Activated CD8-positive, alpha-beta memory T cell treated with anti-CD3 and anti-CD28 coated beads for 4 hours (primary cell): ENCODE measurements at regions not wholly inside any gene's neighbourhood (a gene's known extent, or its start where the extent isn't known, plus 50 kb on each side); places are given as distances from the start of the nearest gene placed in this dataset.

Experiments
- DNase-seq, 2 donors: peaks; one replicate each; pipeline ENCODE4 v3.0.0-alpha.2; 2020; ENCODE audit warnings: low read depth in 2 of 2

DNA sequence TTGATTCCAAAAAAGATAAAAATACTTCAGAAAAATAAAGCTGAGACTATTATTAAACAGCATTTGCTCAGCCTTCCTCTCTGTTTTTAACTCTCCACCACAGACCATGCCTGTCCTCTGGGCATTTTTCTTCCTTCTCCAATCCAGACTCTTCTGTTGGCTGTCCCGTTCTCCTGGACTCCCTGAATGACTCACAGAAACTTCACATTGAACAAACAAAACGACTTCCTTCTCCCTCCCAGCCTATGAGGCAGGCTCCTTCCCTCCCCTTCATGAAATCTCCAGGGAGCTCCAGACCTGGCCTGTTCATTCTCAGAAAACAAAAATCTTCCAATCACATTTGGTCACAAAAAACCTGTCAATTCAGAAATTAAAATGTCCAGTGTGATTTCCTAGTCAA, 421.3 kb downstream of the NPHP4 start:
- DNase-seq, result no peak

DNA sequence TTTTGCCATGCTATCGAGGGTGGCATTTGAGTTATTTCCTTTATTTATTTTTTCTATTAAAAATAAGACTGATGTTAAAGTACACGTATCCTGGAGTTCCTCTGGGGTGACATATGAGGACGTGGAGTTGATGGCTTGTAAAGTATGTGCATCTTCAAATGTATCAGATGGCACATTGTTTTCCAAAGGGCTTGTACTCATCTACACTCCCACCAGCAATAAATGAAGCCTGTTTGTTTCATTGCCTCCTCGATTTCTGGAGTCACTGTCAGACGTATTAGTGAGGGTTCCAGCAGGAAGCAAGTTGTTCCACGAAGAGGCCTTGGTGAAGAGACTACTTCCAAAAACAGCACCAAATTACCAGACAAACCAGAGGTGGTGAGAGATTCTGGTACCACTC, 423.9 kb downstream of the NPHP4 start:
- no peak for DNase-seq

DNA sequence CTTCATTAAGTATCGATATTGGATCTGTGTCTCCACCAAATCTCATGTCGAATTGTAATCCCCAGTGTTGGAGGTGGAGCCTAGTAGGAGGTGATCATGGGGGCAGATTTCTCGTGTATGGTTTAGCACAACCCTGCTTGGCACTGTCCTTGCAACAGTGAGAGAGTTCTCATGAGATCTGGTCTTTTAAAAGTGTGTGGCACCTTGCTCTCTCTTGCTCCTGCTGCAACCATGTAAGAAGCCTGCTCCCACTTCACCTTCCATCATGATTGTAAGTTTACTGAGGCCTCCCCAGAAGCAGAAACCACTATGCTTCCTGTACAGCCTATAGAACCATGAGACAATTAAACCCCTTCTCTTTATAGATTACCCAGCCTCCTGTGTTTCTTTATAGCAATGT, 424.4 kb downstream of the NPHP4 start:
- DNase-seq, result no peak

DNA sequence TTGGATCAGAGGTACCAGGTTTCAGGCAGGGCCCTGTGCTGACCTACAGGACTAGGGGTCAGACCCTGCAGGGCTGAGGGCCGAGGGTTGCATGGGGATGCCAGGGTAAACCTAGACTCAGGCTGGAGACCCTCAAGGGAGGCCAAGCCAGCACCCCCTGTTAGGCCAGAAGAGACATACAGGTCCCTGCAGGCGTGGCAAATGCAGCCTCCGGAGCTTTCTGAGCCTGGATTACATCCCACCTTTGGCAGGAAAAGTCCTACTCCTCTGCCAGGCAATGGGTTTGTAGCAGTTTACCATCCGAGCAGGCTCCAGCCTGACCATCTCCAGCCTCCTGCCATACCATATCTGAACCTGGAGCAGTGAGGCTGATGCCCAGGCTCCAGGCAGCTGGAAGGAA, 425.3 kb downstream of the NPHP4 start:
- no peak for DNase-seq

DNA sequence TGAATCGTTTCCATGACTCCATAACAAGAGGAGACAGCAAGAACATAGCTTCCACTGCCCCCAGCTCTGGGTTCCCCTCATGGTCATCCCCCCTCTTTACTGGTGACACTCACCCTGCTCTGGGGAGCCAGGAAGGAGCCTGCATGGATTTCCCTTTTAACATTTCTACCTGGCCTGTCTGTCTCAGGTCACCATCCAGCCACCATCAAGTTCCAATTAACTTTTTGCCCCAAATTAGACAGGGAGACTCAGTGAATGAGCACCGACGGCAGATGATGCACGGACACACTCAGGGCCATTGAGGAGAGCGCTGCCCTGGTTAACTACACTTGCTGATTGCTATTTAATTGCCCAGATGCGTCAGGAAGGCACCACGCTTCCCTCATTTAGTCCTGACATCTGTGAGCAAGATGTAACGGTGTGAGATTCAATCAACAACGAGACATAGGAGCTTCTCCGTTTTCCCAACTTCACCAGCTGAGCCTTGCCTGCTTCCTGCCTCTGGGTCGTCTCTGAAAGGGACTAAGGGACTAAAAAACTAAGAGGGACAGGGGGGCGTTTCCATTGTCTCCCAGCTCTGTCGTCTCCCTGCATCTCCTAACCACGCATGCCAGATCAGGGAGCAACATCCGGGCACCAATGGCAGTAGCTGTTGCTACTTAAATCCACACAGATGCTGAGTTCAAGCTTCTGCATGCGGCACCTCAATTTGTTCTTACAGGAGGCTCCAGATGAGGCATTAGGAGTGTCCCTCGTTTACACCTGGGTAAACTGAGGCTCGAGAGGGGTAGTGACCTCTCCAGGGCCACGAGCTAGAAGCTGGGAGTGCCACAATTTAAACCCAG, 426.7 kb downstream of the NPHP4 start:
- no peak for DNase-seq

DNA sequence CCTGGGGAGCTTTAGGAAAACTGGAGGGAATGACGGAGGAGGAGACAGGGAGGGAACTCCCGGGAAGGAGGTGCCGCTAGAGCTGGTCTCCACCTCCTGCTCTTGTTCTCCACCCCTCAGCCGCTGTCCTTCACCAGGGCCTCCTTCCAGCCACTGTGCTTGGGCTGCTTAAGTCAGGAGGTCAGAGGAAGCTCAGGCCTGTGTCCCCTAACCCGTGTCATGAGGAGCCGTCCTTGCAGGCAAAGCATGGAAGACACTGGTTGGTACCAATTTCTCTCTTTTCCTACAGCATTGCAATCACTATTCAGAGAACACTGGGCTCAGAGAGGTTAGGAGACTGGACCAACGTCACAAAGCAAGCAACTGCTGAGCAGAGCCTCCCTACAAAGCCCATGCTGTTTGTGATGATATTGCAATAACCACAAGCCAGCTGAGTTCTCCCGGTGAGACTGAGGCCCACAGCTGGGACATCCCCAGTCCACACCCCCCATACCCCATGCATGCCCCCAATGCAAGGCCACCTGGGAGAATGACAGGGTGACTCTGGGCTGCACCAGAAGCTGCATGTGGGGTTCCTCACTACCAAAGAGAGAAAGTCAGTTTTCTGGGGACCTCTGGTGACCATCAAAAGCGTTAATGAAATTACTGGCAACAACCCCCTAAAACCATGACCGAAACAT, 427.5 kb downstream of the NPHP4 start:
- no peak for DNase-seq

DNA sequence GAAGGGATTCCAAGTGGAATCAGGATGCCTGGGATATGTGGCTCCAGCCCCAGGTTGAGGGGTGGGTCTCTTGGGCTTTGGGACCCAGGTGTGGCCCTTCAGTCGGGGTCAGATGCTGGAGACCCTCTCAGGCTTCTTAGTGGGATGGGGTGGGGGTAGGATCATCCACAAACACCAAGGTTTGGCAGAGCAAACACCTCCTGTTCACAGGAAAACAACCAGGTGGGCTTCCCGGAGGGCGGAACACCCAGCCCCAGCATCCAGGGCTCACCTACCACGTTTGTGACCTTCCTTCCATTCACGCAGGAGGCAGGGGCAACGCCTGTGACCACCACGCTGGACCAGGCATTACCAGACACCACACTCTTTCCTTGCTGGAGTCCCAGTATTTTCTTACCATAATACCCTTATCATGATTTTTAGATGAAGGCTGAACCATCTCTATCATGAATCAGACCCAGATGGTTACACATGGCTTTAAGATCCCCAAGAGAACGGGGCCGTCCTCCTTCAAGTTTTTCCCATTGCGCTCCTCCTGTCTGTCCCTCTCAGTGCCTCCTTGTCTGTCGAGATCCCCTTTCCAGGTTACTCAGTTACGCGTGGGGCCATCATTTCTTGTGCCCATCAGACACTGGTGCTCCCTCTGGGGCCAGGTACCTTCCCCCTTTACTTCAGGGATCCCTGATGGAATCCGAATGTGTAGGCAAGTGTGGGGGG, 428.2 kb downstream of the NPHP4 start:
- no peak for DNase-seq

DNA sequence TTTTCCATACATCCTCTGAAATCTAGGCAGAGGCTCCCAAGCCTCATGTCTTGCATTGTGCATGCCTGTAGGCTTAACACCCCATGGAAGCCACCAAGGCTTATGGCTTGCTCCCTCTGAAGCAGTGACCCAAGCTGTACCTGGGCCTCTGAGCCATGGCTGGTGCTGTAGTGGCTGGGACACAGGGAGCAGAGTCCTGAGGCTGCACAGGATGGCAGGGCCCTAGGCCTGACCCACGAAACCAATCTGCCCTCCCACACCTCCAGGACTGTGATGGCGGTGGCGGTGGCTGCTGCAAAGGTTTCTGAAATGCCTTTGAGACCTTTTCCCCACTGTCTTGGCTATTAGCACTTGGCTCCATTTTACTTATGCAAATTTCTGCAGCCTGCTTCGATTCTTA, 429.5 kb downstream of the NPHP4 start:
- DNase-seq, result no peak

DNA sequence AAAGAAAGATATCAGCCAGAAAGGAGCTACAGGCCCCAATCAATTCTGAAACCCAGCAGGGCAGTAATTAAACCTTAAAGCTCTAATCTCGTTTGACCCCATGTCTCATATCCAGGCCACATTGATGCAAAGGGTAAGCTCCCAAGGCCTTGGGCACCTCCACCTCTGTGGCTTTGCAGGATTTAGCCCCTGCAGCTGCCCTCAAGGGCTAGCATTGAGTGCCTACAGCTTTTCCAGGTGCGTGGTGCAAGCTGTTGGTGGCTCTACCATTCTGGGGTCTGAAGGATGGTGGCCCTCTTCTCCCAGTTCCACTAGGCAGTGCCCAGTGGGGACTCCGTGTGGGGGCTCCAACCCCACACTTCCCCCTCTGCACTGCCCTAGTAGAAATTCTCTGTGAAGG, 429.9 kb downstream of the NPHP4 start:
- no peak for DNase-seq

DNA sequence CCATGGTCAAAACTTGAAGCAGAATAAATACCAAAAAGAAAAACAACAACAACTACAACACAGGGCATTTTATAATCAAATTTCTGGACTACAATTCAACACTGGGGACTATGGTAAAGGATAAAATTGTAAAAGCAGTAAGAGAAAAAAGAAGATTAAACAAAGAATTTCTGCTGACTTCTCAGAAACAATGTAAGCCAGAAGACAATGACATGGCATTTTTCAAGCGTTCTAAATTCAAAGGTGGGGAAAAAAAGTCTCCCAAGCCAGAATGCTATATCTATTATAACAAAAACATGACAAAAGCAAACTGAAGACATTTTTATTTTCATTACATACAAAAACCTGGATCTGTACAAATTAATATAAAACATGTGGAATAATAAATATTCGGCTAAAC, 433.1 kb downstream of the NPHP4 start:
- DNase-seq, result no peak

DNA sequence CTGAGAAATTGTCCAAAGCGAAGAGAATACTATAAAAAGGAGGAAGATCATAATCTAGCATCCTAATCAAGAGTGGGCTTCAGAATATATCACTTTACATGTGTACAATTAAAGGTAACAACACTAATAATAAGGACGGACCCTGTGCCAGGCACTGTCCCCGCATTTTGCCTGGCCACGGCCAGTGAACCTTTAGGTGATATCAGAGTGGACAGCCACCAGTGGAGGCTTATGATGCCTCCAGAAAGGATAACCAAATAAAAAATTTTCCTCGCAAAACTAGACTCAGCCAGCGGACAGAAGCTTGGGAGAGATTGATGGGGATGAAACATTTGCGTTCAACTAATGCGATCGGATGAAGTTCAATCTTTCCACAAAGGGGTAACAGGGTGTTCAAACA, 436.4 kb downstream of the NPHP4 start:
- DNase-seq, result no peak

DNA sequence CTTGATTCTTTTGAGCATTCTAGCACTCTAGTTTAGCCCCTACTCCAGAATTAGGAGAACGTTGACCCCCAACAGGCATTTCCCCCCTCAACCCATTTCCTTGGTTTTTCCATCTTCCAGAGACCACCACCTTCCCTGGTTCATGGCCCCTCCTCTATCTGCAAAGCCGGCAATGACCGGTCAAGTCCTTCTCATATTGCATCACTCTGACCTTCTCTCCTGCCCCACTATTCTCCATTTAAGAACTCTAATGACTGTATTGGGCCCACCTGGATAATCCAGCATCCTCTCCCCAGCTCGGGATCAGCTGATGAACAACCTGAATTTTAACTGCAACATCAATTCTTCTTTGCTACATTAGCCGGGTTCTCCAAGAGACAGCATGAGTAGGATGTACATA, 437.4 kb downstream of the NPHP4 start:
- no peak for DNase-seq

DNA sequence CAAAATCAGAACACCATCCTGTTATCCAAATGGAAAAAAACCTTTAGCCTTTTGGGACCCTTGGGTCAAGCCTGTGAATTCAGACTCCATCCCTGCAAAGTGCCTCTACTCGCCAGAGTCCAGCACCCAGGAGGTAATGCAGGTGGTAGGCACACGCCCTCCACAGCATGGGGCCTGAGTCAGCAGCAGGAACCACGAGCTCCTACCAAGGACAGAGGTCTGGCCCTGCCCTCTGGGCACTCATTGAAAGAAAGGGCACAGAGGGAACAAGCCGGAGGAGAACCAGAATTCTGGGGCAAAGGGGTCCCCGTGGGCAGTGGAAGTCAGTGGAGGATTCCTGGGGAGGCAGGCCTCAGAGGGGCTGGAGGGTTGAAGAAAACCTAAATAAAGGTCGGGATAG, 438.1 kb downstream of the NPHP4 start:
- DNase-seq, result no peak

DNA sequence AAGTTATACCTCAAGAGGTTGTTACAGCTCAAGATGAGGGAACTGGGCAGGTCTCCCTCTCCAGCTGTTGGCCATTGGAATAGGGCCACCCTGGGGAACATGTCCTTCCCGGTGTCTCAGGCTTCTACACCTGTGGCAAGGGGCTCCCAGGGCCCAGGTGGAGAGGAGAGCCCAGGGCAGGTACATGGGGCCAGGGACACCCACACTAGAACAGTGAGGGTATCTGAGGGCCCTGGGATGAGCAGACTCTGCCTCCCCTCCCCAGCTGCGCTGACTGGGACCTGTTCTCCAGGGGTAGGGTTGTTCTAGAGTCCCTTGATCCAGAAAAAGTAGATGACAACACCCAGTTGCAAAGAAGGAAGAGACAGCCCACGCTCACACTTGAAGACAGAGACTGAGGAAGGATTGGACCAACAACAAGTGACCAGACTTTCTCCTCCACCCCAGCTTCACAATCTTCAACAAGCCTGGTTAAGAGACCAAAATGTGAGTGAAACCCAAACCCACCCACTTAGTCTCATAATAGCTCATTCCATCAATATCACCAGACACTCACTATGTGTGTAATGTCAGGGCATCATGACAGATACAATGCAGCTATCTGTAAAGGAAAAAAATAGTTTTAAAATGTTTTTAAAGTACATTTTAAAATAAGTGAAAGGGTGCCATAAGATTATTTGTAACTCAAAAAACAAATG, 439.3 kb downstream of the NPHP4 start:
- DNase-seq, result no peak

DNA sequence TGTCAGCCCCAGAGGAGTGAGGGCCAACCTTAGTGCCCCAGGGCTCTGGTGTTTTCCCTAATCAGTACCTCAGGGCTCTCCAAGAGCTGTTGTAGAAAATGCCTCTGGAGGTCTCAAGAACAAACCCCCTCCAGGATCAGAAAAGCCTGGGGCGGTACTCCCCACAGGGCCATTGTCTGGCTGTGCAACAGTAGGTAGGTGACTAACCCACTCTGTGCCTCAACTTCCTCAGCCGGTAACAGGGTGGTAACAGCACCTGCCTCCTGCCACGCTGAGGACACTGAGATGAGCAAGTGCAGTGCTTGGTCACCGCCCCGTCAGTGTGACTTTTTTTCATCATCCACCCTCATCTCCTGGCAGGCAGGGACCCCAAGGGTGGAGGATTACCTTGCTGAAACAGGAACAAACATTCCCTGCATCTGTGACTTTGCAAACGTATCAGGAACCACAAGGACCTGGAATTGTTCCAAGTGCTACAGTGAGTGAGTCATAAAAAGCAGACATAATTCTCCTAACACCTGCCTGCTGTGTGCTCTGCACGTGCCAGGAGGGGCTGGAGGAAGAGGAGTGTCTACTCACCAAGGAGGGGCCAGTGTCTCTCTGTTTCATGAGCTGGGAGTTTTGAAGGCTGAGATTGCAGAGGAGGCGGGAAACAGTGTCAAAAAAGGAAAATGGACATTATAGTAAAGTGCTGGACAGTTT, 440.8 kb downstream of the NPHP4 start:
- no peak for DNase-seq

DNA sequence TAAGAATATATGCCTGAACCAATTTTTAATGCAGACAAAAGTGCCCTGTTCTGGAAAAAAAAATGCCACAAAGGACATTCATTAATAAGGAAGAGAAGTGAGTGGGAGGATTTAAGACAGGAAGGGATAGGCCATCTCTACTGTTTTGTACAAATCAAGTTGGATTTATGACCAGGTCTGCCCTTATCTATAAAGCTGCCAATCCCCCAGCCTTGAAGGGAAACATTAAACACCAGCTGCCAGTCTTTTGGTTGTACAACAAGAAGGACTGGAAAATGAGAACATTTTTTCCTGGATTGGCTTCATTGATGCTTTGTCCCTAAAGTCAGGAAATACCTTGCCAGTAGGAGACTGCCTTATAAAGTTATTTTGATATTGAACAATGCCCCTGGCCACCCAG, 444.0 kb downstream of the NPHP4 start:
- no peak for DNase-seq

DNA sequence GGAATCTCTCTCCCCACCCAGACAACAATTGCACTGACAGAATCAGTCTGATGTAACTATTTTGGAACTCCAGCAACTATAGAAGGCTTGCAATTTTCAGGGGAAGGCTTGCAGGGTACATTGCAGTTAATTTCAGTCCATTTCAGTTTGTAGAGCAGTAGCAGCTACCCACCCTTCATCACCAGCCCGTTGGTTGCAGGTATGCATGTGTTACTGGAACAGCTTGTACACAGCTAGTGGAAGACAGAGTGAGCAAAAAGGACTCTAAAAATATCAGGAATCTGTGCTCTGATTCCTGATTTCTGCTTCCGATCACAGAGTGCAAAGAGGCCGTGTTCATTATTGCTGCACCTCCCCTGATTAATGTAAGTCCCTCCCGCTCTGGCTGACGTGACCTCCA, 449.0 kb downstream of the NPHP4 start:
- DNase-seq, result no peak

DNA sequence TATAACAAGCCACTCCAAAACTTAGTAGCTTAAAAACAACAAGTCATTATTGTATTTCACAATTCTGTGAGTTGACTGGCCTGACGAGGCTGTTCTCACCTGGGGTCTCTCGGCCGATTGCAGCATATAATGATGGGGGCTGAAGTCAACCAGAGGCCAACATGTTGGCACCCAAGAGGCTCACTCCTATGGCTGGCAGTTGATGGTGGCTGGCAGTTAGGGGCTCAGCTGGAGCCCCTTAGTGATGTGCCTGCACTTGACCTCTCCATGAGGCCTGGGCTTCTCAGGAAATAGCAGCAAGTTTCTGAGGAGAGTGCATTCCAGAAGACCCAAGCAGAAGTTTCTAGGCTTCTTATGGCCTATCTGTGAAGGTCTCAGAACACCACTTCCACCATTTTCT, 459.4 kb downstream of the NPHP4 start:
- no peak for DNase-seq

DNA sequence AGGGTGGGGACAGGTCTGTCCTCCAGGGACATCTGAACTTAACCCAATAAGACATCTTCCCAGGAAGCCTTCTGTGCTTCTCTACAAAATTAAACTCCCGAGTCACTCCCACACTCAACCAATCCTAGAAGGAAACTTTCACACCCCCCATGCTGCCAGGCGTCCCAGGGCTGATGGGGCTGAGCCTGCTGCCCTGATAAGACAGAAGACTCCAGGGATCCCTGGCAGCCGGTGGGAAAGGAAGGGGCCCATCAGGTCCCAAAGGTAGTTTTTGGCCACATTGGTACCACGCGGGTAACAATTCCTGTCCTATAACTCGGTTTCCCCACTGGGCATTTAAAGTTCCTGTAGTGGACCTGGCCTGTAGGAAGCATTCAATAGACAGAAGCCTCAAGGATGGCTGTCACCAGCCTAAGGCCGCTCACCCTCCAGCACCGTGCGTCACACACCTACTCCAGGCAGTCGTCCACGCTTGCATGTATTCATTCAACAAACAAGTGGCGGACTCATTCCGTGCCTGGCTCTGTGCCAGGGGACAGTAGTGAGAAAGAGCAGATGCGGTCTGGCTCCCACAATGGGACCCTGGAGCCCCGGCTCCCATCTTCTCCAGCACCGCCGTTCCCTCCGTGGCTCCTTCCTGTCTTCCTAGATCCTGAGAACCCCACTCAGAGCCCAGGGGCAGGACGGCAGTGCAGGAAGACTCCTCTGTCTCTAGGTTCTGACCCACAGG, 465.2 kb downstream of the NPHP4 start:
- DNase-seq, result no peak

DNA sequence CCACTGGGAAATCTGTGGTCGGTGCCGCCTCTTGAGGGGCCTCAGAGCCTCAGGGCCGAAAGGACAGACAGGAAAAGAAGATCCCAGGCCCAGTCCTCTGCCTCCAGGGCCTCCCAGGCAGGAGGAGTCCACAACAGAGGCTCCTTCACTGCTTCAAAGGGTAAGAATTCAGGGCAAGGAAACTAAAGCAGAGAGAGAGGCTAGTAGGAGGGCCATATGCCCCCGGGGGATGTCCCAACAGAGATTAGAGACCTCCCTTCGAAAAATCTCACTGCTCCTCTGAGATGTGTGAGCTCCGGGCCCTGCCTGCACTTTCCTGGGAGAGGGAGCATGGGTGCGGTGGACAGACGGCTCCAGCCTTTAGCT, 465.9 kb downstream of the NPHP4 start:
- no peak for DNase-seq
